ENCODE measurements at regions not wholly inside any gene's neighbourhood (a gene's known extent, or its start where the extent isn't known, plus 50 kb on each side); places are given as distances from the start of the nearest gene placed in this dataset.

GRCh38 chr13:111475488-111475887 lies 155.0 kb downstream of the TEX29 start:
- TF ChIP-seq CTCF (IDR thresholded peaks at IDR 0.05; ENCODE audit: borderline replicate concordance, insufficient read depth, low read depth, low read length): no peak
- no peak overlapping the region for H3K4me3 ChIP-seq (ENCODE audit: low read depth, low read length)

GRCh38 chr13:111476197-111476596 lies 155.8 kb downstream of the TEX29 start:
- TF ChIP-seq CTCF (IDR thresholded peaks at IDR 0.05; ENCODE audit: borderline replicate concordance, insufficient read depth, low read depth, low read length): no peak
- no peak overlapping the region for H3K4me3 ChIP-seq (ENCODE audit: low read depth, low read length)

- TF ChIP-seq CTCF (IDR thresholded peaks at IDR 0.05; ENCODE audit: borderline replicate concordance, insufficient read depth, low read depth, low read length): no peak
- no peak overlapping the region for H3K4me3 ChIP-seq (ENCODE audit: low read depth, low read length)
These were observed 159.0 kb downstream of the TEX29 start for GRCh38 chr13:111479412-111479811.

GRCh38 chr13:111480503-111480902 lies 160.1 kb downstream of the TEX29 start:
- no peak for TF ChIP-seq CTCF (IDR thresholded peaks at IDR 0.05; ENCODE audit: borderline replicate concordance, insufficient read depth, low read depth, low read length)
- H3K4me3 ChIP-seq (ENCODE audit: low read depth, low read length): no peak overlapping the region

- no peak for TF ChIP-seq CTCF (IDR thresholded peaks at IDR 0.05; ENCODE audit: borderline replicate concordance, insufficient read depth, low read depth, low read length)
- H3K4me3 ChIP-seq (ENCODE audit: low read depth, low read length): no peak overlapping the region
These were observed 160.5 kb downstream of the TEX29 start for GRCh38 chr13:111480976-111481375.

GRCh38 chr13:111482126-111482525 lies 161.7 kb downstream of the TEX29 start:
- TF ChIP-seq CTCF (IDR thresholded peaks at IDR 0.05; ENCODE audit: borderline replicate concordance, insufficient read depth, low read depth, low read length): no peak

GRCh38 chr13:111482806-111483620 lies 162.6 kb downstream of the TEX29 start:
- no peak for TF ChIP-seq CTCF (IDR thresholded peaks at IDR 0.05; ENCODE audit: borderline replicate concordance, insufficient read depth, low read depth, low read length)

More at GRCh38 chr13:111482126-111482525, 161.7 kb downstream of the TEX29 start:
- H3K4me3 ChIP-seq (ENCODE audit: low read depth, low read length): no peak overlapping the region

More at GRCh38 chr13:111482806-111483620, 162.6 kb downstream of the TEX29 start:
- no peak overlapping the region for H3K4me3 ChIP-seq (ENCODE audit: low read depth, low read length)
